Fibroblast of pulmonary artery (primary cell): ENCODE measurements at regions not wholly inside any gene's neighbourhood (a gene's known extent, or its start where the extent isn't known, plus 50 kb on each side); places are given as distances from the start of the nearest gene placed in this dataset.

Source experiments
- DNase-seq: peaks from one replicate; pipeline ENCODE4 v3.0.0-alpha.2; 2010; ENCODE audit warnings: low read depth
- H3K4me3 ChIP-seq: replicated peaks from 2 replicates; pipeline ENCODE4 v1.5.1; 2011; ENCODE audit warnings: low read depth, mild to moderate bottlenecking, control low read depth, low read length, moderate library complexity
- CTCF ChIP-seq: IDR thresholded peaks from 2 replicates; pipeline ENCODE4 v1.5.1; 2011; ENCODE audit warnings: mild to moderate bottlenecking, control low read depth, low read length, inconsistent platforms; ENCODE audit errors: missing control alignments

- no peak for DNase-seq
- no peak for TF ChIP-seq CTCF
- no peak overlapping the region for H3K4me3 ChIP-seq
Measured at GRCh38 chr4:66691101-66691500, 854.2 kb downstream of the CENPC start.

DNA sequence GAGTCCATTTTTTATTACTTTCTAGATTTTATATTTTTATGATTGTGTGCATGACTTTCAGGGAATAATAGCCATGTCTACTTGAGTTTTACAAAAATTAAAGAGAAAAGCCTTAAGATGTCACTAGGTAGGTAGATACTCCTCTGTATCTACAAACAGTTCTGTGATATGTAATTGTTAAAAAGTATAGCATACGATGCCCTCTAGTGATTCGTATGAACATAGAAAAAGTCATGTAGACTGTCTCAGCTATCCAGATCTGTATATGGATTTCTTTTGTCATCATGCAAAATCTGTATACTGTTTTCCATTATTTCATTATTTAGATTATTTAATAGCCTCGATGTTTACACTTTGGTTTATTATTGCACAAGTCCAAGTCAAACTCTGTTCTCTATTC lies 856.6 kb downstream of the CENPC start:
- peak; percentile 71 for DNase-seq
- no peak overlapping the region for H3K4me3 ChIP-seq
- peak; percentile 55 for TF ChIP-seq CTCF

- DNase-seq = no peak
- no peak for TF ChIP-seq CTCF
- H3K4me3 ChIP-seq = no peak overlapping the region
Measured at GRCh38 chr4:66687459-66687858, 857.8 kb downstream of the CENPC start.

- TF ChIP-seq CTCF = no peak
- H3K4me3 ChIP-seq = no peak overlapping the region
- DNase-seq = peak; percentile 80
Measured at GRCh38 chr4:66681962-66682361, 863.3 kb downstream of the CENPC start.

DNA sequence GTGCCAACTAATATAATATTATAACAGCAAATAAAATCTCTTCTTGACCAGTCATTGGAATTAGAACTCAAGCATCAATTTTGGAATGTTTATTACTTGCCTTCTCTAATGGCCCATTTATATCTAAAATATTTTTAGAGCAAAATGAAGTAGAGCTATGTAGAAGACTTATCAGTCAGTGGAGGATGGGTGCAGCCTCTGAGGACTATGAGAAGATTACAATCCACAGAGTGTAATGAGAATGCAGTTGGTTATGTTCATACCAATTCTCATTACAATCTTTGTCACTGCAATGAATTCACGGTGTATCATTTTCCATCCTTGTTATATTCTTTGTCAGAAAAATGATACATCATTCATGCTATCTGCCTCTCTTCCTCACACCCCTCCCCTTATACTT lies 878.1 kb downstream of the CENPC start:
- no peak for TF ChIP-seq CTCF
- no peak for DNase-seq
- no peak overlapping the region for H3K4me3 ChIP-seq

DNA sequence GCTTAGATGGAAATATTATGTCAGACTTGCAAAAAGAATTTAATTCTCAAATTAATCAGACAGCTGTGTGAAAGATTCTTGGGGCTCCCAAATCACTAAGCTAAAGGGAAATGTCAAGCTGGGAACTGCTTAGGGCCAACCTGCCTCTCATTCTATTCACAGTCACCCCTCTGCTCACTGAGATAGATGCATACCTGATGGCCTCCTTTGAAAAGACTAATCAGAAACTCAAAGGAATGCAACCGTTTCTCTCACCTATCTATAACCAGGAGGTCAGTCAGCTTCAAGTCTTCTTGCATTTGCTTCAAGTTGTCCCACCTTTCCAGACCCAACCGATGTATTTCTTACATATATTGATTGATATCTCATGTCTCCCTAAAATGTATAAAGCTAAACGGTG lies 882.7 kb downstream of the CENPC start:
- DNase-seq = no peak

DNA sequence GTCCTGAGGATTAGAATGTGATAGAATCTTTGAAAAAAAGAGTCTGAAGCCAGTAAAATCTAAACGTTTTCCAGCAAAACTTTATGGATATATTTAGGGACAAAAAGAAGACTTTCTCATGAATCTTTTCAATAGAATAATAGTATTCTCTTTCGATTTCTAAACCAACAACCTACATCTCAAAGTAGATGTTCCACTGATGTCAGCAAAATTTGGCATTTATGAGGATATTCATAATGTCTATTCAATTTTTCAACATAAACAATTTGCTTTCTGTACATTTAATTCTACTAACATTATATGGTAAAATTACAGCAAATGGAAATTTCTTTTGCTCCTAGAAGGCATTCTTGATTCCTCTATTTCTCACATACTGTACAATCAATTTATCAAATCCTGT lies 886.5 kb downstream of the CENPC start:
- no peak for TF ChIP-seq CTCF
- H3K4me3 ChIP-seq = no peak overlapping the region
- DNase-seq = no peak

More for the DNA sequence above, 882.7 kb downstream of the CENPC start:
- no peak for TF ChIP-seq CTCF
- H3K4me3 ChIP-seq = no peak overlapping the region
